HL-60 (cell line): ENCODE measurements at regions not wholly inside any gene's neighbourhood (a gene's known extent, or its start where the extent isn't known, plus 50 kb on each side); places are given as distances from the start of the nearest gene placed in this dataset.

Experiments used
- DNase-seq, 2 experiments: peaks; one replicate each; pipeline ENCODE4 v3.0.0-alpha.2; 2010 to 2020; ENCODE audit warnings: low read depth in 1 of 2, low spot score in 1 of 2
- H3K27ac ChIP-seq: fragments of 250-450 bp; sonication (Bioruptor Pico); replicated peaks from 2 replicates; pipeline ENCODE4 v1.5.1; 2020; ENCODE audit warnings: mild to moderate bottlenecking, moderate library complexity
- H3K27me3 ChIP-seq: fragments of 250-450 bp; sonication (Bioruptor Pico); 2 replicates; pipeline ENCODE4 v1.5.1; 2021; ENCODE audit warnings: mild to moderate bottlenecking, moderate library complexity; ENCODE audit not compliant: insufficient read depth, poor library complexity, severe bottlenecking
- H3K4me3 ChIP-seq: replicated peaks from 2 replicates; pipeline ENCODE4 v1.5.1; 2011; ENCODE audit warnings: mild to moderate bottlenecking, control low read depth, low read length; ENCODE audit not compliant: insufficient read depth
- GABPA ChIP-seq: IDR thresholded peaks from 2 replicates; pipeline ENCODE4 v1.6.1; 2012; ENCODE audit warnings: low read depth
- POLR2AphosphoS5 ChIP-seq: IDR thresholded peaks from 2 replicates; pipeline ENCODE4 v1.6.1; 2012; ENCODE audit warnings: low read depth
- SPI1 ChIP-seq: IDR thresholded peaks from 2 replicates; pipeline ENCODE4 v1.6.1; 2012; ENCODE audit warnings: low read depth, mild to moderate bottlenecking, borderline replicate concordance
- TF ChIP-seq, protein P1 (sequence below): IDR thresholded peaks from 2 replicates; pipeline ENCODE4 v1.6.1; 2012; ENCODE audit warnings: low read depth; ENCODE audit not compliant: insufficient replicate concordance
- TF ChIP-seq, protein P2 (sequence below): IDR thresholded peaks from one replicate; pipeline ENCODE4 v1.5.1; 2011; ENCODE audit warnings: low read length, control low read depth, inconsistent platforms; ENCODE audit not compliant: insufficient read depth

DNA sequence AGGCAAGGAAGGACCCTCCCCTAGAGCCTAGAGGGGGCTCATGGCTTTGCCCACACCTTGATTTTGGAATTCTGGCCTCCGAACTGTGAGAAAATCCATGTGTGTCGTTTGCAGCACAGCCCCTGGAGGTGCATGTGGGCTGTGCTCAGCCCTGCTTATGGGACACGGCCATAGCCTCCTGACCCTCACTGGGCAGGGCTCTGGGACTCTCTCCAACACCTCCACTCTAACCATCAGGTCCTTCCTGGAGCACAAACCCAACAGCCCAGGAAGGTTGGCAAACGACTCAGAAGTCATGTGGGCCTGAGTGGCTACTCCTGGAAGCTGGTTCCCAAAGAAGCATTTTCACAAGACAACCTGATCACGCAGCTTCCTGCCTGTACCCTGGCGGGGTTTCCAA is 144.1 kb downstream of the CTTN start:
- TF ChIP-seq, protein P1, sequence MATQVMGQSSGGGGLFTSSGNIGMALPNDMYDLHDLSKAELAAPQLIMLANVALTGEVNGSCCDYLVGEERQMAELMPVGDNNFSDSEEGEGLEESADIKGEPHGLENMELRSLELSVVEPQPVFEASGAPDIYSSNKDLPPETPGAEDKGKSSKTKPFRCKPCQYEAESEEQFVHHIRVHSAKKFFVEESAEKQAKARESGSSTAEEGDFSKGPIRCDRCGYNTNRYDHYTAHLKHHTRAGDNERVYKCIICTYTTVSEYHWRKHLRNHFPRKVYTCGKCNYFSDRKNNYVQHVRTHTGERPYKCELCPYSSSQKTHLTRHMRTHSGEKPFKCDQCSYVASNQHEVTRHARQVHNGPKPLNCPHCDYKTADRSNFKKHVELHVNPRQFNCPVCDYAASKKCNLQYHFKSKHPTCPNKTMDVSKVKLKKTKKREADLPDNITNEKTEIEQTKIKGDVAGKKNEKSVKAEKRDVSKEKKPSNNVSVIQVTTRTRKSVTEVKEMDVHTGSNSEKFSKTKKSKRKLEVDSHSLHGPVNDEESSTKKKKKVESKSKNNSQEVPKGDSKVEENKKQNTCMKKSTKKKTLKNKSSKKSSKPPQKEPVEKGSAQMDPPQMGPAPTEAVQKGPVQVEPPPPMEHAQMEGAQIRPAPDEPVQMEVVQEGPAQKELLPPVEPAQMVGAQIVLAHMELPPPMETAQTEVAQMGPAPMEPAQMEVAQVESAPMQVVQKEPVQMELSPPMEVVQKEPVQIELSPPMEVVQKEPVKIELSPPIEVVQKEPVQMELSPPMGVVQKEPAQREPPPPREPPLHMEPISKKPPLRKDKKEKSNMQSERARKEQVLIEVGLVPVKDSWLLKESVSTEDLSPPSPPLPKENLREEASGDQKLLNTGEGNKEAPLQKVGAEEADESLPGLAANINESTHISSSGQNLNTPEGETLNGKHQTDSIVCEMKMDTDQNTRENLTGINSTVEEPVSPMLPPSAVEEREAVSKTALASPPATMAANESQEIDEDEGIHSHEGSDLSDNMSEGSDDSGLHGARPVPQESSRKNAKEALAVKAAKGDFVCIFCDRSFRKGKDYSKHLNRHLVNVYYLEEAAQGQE = no peak
- no peak for TF ChIP-seq POLR2AphosphoS5
- no peak for TF ChIP-seq GABPA
- TF ChIP-seq, protein P2, sequence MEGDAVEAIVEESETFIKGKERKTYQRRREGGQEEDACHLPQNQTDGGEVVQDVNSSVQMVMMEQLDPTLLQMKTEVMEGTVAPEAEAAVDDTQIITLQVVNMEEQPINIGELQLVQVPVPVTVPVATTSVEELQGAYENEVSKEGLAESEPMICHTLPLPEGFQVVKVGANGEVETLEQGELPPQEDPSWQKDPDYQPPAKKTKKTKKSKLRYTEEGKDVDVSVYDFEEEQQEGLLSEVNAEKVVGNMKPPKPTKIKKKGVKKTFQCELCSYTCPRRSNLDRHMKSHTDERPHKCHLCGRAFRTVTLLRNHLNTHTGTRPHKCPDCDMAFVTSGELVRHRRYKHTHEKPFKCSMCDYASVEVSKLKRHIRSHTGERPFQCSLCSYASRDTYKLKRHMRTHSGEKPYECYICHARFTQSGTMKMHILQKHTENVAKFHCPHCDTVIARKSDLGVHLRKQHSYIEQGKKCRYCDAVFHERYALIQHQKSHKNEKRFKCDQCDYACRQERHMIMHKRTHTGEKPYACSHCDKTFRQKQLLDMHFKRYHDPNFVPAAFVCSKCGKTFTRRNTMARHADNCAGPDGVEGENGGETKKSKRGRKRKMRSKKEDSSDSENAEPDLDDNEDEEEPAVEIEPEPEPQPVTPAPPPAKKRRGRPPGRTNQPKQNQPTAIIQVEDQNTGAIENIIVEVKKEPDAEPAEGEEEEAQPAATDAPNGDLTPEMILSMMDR = no peak
- no peak for TF ChIP-seq SPI1
- Histone ChIP-seq H3K4me3 (no peak overlapping the region), H3K27ac (no peak overlapping the region), H3K27me3 (no peaks in the 10 kb centered on the region)
- DNase-seq = no peak

DNA sequence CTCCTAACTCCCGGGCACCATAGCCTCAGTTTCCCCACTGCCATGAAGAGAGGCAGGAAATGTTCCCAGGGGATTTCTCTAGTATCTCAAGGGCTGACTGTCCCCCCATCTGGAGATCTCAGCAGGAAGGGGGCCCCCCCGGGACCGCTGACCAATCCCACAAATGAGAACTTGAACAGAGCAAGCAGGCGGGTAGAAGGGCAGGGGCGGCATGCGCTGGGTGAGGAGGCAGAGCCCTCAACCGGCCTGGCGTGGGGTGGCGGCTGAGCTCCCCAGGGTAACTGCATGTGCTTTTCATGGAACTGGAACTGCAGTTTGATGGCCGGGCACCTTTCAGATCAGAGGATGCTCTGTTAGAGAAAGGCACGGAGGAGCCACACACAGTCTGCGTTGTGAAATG is 144.5 kb downstream of the CTTN start:
- Histone ChIP-seq H3K4me3 (no peak overlapping the region), H3K27ac (no peak overlapping the region), H3K27me3 (no peaks in the 10 kb centered on the region)
- no peak for DNase-seq
- TF ChIP-seq POLR2AphosphoS5 (no peak), GABPA (no peak), SPI1 (no peak)
- TF ChIP-seq, protein P2 = no peak
- TF ChIP-seq, protein P1 = no peak

DNA sequence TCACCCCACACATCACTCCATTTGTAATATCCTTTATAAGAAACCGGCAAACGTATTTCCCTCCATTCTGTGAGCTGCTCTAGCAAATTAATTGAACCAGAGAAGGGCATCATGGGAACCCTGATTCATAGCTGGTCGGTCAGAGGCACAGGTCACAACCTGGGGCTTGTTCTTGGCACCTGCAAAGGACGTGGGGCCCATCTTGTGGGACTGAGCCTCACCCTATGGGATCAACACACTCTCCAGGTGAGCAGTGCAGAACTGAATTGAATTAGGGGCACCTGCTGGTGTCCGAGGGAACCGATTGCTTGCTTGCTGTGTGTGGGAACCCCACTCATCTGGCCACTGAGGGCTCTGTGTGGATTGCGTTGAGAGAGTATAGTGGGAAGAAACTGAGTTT is 145.3 kb downstream of the CTTN start:
- H3K27me3 ChIP-seq = no peaks in the 10 kb centered on the region
- TF ChIP-seq, protein P2 = no peak
- TF ChIP-seq, protein P1 = no peak
- TF ChIP-seq SPI1 (no peak), POLR2AphosphoS5 (no peak), GABPA (no peak)
- H3K27ac ChIP-seq = no peak overlapping the region
- H3K4me3 ChIP-seq = no peak overlapping the region
- no peak for DNase-seq
